ENCODE measurements at regions not wholly inside any gene's neighbourhood (a gene's known extent, or its start where the extent isn't known, plus 50 kb on each side); places are given as distances from the start of the nearest gene placed in this dataset.

- peak; percentile 34 for DNase-seq
These were observed 163.2 kb downstream of the SLC7A11 start for GRCh38 chr4:138078751-138079520.

- no peak for DNase-seq
These were observed 163.9 kb downstream of the SLC7A11 start for GRCh38 chr4:138078253-138078652.

- DNase-seq, result no peak
These were observed 165.6 kb downstream of the SLC7A11 start for GRCh38 chr4:138076561-138076960.

- no peak for DNase-seq
These were observed 171.3 kb downstream of the SLC7A11 start for GRCh38 chr4:138070816-138071215.

- DNase-seq, result no peak
These were observed 178.6 kb downstream of the SLC7A11 start for GRCh38 chr4:138063581-138063980.

- DNase-seq, result no peak
These were observed 179.2 kb downstream of the SLC7A11 start for GRCh38 chr4:138062929-138063328.

GRCh38 chr4:138056541-138056940 lies 185.6 kb downstream of the SLC7A11 start:
- no peak for DNase-seq

- DNase-seq, result no peak
These were observed 186.3 kb downstream of the SLC7A11 start for GRCh38 chr4:138055890-138056289.

GRCh38 chr4:138053641-138054301 lies 188.4 kb downstream of the SLC7A11 start:
- DNase-seq, result no peak

- DNase-seq, result no peak
These were observed 189.1 kb downstream of the SLC7A11 start for GRCh38 chr4:138052806-138053632.

GRCh38 chr4:138051157-138051556 lies 191.0 kb downstream of the SLC7A11 start:
- no peak for DNase-seq

GRCh38 chr4:138050601-138051000 lies 191.5 kb downstream of the SLC7A11 start:
- DNase-seq, result no peak

- no peak for DNase-seq
These were observed 192.8 kb downstream of the SLC7A11 start for GRCh38 chr4:138049355-138049754.

GRCh38 chr4:138047290-138047689 lies 194.9 kb downstream of the SLC7A11 start:
- DNase-seq, result no peak

GRCh38 chr4:138045036-138045435 lies 197.1 kb downstream of the SLC7A11 start:
- no peak for DNase-seq

- no peak for DNase-seq
These were observed 203.1 kb downstream of the SLC7A11 start for GRCh38 chr4:138039010-138039409.

- DNase-seq, result peak; percentile 70
These were observed 204.5 kb downstream of the SLC7A11 start for GRCh38 chr4:138037696-138038095.

GRCh38 chr4:138035781-138036258 lies 206.3 kb downstream of the SLC7A11 start:
- DNase-seq, result peak; percentile 43

- peak; percentile 18 for DNase-seq
These were observed 207.3 kb downstream of the SLC7A11 start for GRCh38 chr4:138034871-138035270.

GRCh38 chr4:138032222-138032621 lies 209.9 kb downstream of the SLC7A11 start:
- no peak for DNase-seq

GRCh38 chr4:138030375-138030774 lies 211.8 kb downstream of the SLC7A11 start:
- no peak for DNase-seq

- DNase-seq, result no peak
These were observed 213.2 kb downstream of the SLC7A11 start for GRCh38 chr4:138028923-138029322.
